ENCODE measurements at regions not wholly inside any gene's neighbourhood (a gene's known extent, or its start where the extent isn't known, plus 50 kb on each side); places are given as distances from the start of the nearest gene placed in this dataset.

DNA sequence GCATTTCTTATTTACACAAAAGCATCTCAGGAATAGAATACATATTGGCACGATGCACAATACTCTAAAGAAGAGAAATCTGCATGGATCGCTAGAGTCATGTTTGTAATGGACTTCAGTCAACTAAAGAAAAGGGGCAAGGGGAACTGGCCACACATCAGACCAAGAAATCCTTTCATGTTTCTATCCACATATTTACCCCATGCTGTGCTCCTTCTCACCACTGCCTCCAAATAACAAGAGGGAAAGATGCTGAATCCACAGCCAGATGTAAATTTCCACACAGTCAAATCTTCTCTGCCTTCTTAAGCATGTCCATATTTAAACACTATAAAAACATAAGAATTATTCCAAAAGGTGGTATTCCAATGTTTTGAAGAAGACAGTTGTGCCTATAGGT is 67.6 kb downstream of the COX18 start:
- no peak for DNase-seq (ENCODE audit: low read depth in 2 of 2)

DNA sequence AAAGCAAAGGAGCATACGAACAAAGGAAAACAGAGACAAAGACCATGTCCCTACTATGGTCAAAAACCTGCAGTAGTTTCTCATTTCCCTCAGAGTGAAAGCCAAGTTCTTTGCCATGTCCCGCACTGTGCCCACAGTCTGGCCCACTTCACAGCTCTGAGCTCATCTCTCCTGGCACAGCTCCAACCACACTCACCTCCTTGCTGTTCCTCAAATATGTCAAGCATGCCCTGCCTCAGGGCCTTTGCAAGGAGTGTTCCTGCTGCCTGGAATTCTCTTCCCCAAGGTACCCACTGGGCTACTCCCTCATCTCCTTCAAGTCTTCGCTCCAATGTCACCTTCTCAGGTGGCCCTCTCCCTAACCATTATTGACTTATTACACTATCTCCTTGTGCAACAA is 72.1 kb downstream of the COX18 start:
- DNase-seq (ENCODE audit: low read depth in 2 of 2), result peak in 1 of 2 donors; percentile 10

DNA sequence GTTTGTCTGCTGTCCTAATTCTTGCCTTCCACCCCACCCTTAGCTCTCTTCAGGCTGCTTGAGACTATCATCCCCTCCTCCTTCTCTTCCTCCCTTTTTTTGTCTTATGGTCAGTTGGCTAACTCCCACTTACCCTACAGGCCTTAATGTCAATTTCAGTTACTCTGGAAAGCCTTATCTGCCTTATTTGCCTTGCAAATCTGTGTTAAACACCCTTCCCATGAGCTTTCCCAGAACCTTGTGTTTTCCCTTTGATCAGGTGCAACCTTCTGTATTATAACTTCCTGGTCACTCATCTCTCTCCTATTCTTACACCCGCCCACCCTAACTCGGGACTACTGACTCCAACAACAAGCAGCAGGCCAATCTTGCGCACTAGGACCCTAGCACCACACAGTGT is 74.8 kb downstream of the COX18 start:
- no peak for DNase-seq (ENCODE audit: low read depth in 2 of 2)

DNA sequence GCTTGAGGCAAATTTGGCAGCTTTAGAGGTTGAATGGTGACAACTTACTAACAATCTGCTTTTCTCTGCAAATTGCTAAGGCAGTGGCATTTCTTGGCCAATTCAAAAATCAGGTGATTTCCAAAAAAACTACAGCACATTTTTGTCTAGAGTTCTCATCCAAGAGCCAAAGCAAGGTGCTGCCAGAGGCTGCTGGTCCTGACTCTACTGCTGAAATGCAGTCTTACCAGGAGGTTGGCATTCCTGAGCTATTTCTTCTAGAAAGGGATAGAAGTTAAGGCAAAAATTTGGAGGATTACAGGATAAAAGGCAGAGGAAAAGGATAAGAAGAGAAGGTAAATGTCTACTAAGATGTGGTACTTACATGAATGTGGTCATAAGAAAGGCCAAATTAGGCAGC is 75.6 kb downstream of the COX18 start:
- DNase-seq (ENCODE audit: low read depth in 2 of 2), result no peak

DNA sequence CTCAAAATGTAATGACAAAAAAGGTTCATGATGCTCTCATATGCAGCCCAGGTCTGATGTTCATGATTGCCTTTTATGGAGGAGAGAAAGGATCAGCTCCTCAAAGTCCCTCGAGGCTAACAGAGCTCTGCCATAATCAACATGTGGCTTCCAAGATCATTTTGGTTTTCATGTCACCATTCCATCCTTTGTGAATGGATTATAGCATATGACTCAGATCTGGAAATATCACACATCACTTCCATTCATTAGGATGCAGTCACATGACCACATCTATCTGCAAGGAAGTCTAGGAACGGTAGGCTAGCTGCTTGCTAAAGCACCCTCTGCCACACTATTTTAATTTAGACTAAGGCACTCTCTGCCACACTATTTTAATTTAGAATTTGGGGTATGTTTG is 77.6 kb downstream of the COX18 start:
- no peak for DNase-seq (ENCODE audit: low read depth in 2 of 2)

DNA sequence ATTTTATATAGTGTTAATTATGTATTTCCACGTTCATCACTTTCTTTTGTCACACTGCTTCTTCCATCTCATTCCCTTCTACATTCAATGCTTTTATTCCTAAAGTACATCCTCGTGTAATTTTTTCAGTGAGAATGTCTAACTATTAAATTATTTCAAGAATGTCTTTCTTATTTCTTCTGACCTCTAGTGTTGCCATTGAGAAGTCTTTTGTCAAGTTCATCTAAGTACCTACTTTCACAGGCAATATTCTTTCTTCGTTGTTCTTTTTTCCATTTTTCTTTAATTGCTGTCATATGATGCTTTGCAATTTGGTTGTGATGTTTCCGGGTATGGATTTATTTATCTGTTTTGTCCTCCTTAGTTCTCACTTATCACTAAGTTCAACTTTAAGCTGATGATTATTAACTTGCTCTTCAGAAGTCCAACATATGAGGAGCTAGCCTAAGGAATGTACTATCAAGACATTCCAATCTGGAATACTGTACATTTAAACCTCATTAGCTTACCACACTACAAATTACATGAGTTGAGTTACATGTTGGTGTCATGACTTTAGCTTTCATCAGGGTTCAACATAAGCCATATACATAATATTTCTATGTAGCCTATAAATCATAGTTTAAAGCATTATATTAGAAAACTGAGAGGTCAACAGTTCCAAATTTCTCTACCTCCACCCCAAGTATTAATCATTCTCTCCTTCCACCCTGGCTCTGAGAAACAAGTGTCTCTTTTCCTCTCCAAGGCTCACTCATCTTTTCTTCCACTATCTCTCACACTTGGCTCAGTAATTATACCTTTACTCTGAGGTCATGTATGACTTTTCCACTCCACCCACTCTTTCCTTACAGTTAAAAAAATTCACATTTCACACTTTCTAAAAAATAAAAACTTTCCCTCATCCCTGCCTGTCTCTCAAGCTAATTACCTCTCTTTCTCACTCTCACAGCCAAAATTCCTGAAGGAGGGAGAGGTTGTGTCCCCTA is 81.5 kb downstream of the COX18 start:
- DNase-seq (ENCODE audit: low read depth in 2 of 2), result peak in 1 of 2 donors; percentile 5

DNA sequence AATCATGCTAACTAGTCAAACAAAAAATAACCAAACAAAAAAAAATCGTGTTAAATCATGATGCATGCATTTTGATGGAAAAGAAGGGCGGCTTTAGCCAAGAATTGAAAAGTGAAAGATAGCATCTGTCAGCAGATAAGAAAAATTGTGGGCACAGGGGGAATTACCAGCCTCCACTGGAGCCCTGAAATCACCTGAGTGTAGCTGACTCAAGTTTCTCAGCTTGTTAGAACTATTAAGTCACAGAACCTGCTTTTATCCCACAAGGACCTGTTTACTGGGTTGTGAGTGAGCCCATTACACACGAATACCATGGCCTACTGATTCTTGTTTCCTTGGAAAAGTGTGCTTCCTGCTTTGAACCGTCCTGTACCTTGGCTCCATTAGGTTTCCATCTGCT is 85.2 kb downstream of the COX18 start:
- no peak for DNase-seq (ENCODE audit: low read depth in 2 of 2)

DNA sequence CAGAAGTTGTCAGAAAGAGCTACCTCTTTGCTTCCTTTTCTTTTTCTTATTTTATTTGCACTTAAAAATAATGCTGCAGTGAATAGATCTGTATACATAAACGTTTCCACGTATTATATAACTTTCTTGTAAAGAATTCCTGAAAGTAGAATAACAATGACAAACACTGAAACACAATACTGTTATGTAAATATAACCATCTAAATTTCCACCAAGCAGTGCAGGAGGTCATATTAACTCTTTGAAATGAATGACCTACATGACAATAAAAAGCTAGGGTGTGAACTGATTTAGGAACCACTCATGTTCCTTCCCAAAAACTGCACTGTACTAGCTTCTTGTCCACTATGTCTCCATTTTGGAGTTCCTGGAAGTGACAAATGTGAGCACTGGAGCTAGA is 85.8 kb downstream of the COX18 start:
- peak in 1 of 2 donors; percentile 5 for DNase-seq (ENCODE audit: low read depth in 2 of 2)

DNA sequence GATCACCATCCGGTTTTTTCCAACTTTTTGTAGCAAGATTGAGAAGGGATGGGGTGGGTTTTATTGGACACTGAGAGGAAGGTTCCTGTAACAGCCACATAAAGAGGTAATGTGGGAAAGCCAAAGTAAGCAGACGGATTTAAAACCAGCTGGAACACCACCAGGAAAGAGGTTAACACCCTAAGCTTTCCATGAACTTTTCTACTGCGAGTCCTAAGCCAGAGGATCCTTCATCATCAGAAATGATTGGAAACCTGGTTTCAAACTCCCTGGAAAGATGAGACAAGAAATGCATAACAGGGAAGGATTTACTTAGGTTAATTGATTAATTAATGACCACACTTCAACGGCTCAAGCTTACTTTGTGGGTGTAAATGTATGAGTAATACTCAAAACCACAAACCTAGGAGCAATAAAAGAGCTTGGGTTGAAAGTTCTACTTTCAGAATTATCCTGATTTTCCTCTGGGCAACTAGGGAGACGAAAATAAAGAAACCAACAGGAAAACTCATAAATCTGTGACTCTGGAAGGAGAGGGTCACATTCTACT is 91.5 kb downstream of the COX18 start:
- DNase-seq (ENCODE audit: low read depth in 2 of 2), result peak in 1 of 2 donors; percentile 27

DNA sequence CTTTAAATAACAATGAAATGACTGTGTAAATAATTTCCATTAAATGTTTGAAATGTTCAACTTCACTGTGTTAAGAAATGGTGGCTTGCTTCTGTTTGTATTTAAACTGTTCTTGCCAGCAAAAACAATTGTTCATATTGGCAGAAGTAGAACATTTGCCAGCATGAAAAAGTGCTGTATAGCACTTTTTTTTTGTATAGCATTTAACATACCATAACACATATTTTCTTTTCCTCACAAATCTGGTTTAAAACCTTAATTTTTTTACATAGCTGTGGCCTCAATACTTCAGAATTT is 94.1 kb downstream of the COX18 start:
- DNase-seq (ENCODE audit: low read depth in 2 of 2), result peak; percentile 32 to 82

DNA sequence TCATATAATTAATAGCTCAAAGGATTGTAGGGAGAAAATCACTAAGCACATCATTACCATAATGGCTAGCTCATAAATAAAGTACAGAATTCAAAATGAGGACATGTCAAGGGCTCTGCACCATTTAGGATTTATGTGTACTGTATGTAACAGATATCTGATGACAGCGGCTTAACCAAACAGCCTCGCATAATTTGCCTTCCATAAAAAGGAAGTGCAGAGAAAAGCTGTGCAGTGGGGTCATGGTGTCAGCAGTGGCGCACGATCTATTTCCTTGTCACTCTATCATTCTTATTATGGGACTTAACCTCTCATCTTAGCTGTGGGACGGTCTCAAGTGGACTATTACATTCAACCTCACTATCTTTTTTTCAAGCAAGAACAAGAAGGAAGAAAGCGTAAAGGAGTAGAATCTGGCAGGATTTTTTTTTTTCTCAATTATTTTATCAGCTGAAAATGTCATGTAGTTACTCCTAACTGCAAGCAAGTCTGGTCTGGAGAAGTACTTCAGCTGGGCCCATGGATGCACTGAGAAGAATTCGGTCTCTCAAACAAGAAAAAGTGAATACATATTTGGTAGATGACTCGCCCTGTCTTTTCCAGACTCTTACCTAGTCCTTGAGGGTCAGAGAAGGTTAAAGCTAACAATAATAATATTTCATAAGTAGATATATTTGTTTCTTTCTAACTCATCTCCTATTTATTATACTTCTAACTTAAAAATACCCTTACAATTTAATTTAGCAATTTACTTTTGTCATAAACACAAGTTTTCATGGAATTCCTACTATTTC is 94.6 kb downstream of the COX18 start:
- peak; percentile 49 to 71 for DNase-seq (ENCODE audit: low read depth in 2 of 2)

DNA sequence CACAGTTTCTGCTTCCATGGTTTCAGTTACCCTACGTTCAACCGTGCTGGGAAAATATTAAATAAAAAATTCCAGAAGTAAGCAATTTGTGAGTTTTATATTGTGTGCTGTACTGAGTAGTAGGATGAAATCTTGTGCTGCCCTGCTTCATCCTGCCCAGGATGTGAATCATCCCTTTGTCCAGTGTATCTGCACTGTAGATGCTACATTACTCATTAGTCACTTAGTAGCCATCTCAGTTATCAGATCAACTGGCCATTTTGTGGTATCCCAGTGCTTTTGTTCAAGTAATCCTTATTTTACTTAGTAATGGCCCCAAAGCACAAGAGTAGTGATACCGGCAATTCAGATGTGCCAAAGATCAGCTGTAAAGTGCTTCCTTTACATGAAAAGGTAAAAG is 97.9 kb downstream of the COX18 start:
- peak; percentile 72 to 93 for DNase-seq (ENCODE audit: low read depth in 2 of 2)

DNA sequence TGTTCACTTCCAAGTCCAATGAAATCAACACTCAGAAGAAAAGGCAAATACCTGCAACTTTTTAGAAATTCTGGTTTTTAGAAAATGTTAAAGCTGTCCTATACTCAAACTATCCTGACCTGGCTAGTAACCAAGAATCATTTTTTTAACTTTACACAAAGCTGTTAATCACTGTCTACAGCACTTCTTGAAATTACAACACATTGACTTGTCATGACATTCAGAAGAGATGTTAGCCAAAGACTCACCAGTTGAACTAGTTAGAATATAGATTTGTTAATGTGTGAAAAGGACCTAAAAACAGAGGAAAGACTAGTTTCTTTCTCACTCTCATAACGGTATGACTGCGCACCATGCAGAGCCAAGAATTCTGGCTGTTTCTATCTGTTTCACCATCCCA is 98.8 kb downstream of the COX18 start:
- DNase-seq (ENCODE audit: low read depth in 2 of 2), result peak in 1 of 2 donors; percentile 13

DNA sequence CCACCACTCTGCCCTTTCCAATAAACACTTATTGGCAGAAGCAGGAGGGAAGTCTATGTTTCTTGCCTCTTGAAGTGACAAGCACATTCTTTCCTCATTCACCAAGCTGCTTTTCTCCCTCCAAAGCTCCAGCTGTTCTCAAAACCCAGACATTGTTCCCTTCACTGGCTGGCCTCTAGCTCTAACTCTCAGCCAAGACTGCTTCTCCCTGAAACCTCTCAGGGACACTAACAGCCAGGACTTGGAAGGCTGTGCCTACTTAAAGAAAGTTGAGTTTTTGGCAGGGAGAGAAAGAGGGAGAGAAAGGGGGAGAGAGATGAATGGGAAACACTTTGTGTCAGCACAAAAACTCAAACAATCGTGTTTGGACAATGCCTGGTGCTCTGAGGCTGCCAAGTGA is 99.5 kb downstream of the COX18 start:
- DNase-seq (ENCODE audit: low read depth in 2 of 2), result peak in 1 of 2 donors; percentile 4

DNA sequence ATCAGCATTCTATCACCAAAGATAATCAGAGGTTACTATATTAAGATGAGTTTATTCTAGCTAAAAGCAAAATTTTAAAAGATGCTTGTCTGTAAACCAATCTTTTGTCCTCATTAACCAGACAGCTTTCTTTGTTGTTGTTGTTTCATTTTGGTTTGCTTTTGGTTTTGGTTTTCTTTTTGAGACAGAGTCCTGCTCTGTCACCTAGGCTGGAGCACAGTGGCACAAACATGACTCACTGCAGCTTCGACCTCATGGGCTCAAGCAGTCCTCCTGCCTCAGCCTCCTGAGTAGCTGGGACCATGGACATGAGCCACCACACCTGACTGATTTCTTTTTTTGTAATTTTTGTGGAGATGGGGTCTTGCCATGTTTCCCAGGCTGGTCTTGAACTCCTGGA is 102.9 kb downstream of the COX18 start:
- DNase-seq (ENCODE audit: low read depth in 2 of 2), result no peak

DNA sequence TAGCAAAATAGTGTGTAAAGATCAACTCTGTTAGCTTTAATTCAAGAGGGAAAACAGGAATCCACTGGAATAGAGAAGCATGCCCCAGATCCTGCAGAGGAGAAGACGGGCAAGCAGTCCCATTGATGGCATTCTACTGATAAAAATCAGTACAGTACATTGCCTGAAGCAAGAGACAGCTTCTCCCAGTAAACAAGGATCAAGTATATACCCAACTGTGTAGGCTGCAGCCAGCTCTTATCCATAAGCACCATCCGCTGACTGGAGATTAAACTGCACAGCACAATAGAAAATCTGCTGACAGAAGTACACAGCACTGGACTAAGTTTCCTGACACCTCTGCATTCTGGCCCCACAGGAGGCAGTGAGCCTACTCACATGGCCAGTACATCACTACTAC is 110.1 kb downstream of the COX18 start:
- no peak for DNase-seq (ENCODE audit: low read depth in 2 of 2)

DNA sequence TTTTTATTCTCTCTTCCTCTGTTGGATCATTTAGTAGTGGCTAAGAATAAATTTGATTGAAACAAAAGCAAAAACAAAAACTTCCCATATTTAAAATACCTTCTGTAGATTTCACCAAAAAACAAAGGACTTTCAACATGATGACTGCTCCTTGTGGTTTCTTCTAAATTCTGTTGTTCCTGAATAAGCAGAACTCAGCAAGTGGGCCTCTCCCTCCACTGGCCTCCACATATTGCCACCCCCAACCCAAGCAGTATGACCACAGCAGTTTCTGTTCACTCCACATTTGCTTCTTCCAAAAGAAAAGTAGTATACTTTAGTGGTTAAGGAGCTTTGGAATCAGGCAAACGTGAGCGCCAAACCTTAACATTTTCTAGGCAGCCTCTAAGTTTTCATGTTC is 114.7 kb downstream of the COX18 start:
- DNase-seq (ENCODE audit: low read depth in 2 of 2), result no peak

DNA sequence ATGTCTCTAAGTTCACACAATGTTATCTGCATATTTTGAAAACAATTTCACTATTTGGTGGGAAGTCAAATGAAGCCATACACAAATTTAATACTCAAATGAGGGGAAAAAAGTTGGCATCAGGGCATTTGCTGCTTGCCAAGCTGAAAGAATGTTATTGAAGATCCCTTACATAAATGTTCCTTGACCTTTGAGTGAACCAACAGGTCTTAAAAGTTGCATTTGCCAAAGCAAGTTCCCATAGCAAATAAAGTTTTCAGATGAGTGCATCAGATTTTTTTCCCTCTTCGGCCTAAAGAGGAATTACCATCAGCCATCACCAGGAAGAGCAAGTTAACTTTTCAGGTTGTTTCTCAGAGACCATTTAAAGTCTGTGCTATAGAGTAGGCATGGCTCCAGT is 115.9 kb downstream of the COX18 start:
- no peak for DNase-seq (ENCODE audit: low read depth in 2 of 2)

DNA sequence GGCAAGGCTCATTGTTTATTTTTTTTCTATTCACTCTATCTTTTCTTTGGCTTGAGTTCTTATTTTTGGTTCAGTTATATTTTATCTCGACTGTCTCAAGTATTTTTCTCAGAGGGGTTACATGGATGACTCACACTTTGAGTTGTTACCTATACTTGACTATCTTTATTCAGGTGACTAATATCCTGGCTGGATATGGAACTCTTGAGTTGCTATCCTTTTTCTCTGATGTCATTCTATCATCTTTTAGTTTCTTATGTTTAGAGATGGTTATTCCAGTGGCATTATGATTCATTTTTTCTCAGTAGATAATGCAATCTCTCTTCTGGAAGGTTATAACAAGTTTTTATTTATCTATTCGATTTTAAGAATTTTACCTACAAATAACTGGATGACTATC is 117.9 kb downstream of the COX18 start:
- DNase-seq (ENCODE audit: low read depth in 2 of 2), result no peak

DNA sequence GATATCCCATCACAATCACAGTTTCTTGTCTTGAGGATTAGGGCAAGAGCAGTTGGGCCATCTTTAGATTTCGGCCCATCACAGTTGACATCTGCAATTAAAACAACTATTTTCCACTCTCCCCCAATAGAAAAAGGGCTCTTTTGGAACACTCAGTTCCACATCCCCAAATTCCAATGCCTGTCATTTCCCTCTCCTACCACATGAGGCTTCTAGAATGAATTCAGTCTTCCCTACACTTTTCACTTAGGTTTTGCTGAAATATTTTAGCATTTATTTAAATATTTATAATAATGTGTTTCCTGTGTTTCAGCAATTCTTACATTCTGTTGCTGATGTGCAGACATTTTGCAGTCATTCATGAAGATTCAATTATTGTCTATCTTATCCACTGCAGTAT is 118.4 kb downstream of the COX18 start:
- DNase-seq (ENCODE audit: low read depth in 2 of 2), result no peak

DNA sequence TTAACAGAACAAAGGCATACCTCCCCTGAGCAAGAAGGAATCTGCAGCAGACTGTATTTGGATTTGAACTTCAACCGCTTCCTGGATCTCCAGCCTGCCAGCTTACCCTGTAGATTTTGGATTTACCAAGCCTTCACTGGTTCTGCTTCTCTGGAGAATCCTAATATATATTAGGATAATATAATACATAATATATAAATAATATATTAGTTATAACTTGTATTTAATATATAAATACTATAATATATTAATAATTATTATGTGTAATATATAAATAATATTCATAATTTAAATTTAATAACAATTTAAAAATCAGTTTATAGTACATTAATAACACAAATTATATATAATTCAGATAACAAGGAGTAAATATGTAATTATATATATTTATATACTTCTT is 121.4 kb downstream of the COX18 start:
- DNase-seq (ENCODE audit: low read depth in 2 of 2), result no peak

DNA sequence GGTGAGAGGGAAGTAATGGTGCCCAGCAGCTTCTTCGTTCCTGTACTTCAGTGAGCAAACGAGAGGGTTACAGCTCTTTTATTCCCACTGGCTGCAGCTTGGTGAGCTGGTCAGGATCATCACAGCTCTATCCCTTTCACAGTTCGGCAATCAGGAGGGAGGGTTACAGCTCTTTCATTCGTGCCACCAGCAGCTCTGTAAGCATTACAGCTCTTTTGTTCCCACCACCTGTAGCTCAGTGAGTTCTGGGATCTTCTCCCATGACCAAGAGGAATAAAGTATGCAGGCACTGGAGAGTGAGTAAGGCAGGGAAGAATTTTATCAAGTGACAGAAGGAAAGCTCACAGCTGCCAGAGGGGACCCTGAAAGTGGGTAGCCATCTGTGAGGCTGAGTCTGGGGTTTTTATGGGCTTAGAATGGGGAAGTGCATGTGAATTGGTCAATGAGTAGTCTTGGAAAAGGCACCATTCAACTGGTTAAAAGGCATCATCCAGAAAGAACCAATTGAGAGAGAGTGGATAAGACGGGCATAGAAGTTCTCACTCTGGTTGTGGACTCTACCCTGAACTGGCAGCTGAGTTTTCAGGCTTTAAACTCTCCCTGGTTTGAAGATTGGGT is 123.7 kb downstream of the COX18 start:
- DNase-seq (ENCODE audit: low read depth in 2 of 2), result no peak
